PFSK-1 (cell line): ENCODE measurements at regions not wholly inside any gene's neighbourhood (a gene's known extent, or its start where the extent isn't known, plus 50 kb on each side); places are given as distances from the start of the nearest gene placed in this dataset.

Experiments used
- POLR2AphosphoS5 ChIP-seq: IDR thresholded peaks from 2 replicates; pipeline ENCODE4 v1.6.1; 2012; ENCODE audit warnings: low read depth, mild to moderate bottlenecking, control low read depth, low read length, moderate library complexity
- TAF1 ChIP-seq: IDR thresholded peaks from 2 replicates; pipeline ENCODE4 v1.6.1; 2012; ENCODE audit warnings: low read length, control low read depth, borderline replicate concordance; ENCODE audit not compliant: insufficient read depth
- TF ChIP-seq, protein P1 (sequence below), 2 experiments: IDR thresholded peaks; 2 replicates each; pipeline versions ENCODE4 v1.6.1 to v1.8.0; 2011 to 2012; ENCODE audit warnings: low read depth in 2 of 2, low read length in 2 of 2, control low read depth in 1 of 2, inconsistent platforms in 1 of 2, mild to moderate bottlenecking in 1 of 2, moderate library complexity in 1 of 2; ENCODE audit not compliant: insufficient read depth in 1 of 2

DNA sequence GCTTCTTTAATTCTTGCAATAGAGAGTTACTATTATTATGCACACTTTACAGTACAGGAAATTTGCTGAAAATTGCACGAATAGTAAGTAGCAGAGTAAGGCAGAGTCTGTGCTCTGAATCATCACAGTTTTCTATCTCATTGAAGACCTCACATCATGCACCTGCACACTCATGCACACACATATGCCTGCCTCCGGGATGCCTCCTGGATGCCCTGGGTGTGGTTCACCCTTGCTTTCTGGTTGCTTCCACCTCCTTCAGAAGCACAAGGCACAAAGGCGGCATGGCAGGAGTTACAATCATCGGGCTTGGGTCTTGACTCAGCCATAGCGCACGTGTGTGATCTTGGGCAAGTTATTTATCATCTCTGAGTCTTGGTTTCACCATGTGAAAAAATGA is 564.0 kb downstream of the VRK1 start:
- TF ChIP-seq POLR2AphosphoS5 (no peak), TAF1 (no peak)
- TF ChIP-seq, protein P1, sequence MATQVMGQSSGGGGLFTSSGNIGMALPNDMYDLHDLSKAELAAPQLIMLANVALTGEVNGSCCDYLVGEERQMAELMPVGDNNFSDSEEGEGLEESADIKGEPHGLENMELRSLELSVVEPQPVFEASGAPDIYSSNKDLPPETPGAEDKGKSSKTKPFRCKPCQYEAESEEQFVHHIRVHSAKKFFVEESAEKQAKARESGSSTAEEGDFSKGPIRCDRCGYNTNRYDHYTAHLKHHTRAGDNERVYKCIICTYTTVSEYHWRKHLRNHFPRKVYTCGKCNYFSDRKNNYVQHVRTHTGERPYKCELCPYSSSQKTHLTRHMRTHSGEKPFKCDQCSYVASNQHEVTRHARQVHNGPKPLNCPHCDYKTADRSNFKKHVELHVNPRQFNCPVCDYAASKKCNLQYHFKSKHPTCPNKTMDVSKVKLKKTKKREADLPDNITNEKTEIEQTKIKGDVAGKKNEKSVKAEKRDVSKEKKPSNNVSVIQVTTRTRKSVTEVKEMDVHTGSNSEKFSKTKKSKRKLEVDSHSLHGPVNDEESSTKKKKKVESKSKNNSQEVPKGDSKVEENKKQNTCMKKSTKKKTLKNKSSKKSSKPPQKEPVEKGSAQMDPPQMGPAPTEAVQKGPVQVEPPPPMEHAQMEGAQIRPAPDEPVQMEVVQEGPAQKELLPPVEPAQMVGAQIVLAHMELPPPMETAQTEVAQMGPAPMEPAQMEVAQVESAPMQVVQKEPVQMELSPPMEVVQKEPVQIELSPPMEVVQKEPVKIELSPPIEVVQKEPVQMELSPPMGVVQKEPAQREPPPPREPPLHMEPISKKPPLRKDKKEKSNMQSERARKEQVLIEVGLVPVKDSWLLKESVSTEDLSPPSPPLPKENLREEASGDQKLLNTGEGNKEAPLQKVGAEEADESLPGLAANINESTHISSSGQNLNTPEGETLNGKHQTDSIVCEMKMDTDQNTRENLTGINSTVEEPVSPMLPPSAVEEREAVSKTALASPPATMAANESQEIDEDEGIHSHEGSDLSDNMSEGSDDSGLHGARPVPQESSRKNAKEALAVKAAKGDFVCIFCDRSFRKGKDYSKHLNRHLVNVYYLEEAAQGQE (IDR thresholded peaks at IDR 0.05; ENCODE audit: insufficient read depth in 1 of 2, low read depth in 2 of 2, low read length in 2 of 2): no peak
